OCI-LY3 (cell line): ENCODE measurements at regions not wholly inside any gene's neighbourhood (a gene's known extent, or its start where the extent isn't known, plus 50 kb on each side); places are given as distances from the start of the nearest gene placed in this dataset.

Source experiments
- CTCF ChIP-seq: fragments of 200-600, 300-600 bp; sonication (generic); IDR thresholded peaks from 2 replicates; pipeline ENCODE4 v1.5.1; 2014; ENCODE audit warnings: antibody characterized with exemption, low read length, low read depth
- EZH2phosphoT487 ChIP-seq: fragments of 200-600 bp; shearing (Covaris generic); IDR thresholded peaks from 2 replicates; pipeline ENCODE4 v1.6.1; 2018; ENCODE audit warnings: antibody characterized with exemption, mixed run types, low read depth

- TF ChIP-seq CTCF (no peak), EZH2phosphoT487 (no peak)
Measured at GRCh38 chr5:51047369-51047768, 335.9 kb upstream of the ISL1 start.
